ENCODE measurements at regions not wholly inside any gene's neighbourhood (a gene's known extent, or its start where the extent isn't known, plus 50 kb on each side); places are given as distances from the start of the nearest gene placed in this dataset.

DNA sequence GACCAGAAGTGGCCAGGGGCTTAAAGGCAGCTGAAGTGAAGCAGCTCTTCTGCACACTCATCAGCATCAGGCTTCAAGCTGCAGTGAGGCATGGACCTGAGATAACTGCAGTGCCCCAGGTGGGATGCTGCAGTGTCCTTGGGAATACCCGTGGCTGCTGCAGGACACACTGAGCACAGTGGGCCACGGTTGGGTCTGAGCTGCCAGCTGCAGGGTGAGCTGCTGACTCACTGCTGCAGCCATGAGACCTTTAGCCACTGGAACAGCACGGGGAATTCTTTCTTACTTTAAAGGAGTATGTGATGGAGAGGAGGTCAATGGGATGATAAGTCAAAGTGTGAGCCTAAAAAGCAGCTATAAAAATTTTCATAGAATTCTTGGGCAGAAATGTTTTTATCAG lies 102.1 kb downstream of the XCL2 start:
- Histone ChIP-seq H3K36me3 (ENCODE audit: low read depth) (no peaks in the 10 kb centered on the region), H3K4me3 (no peak overlapping the region), H3K9me2 (ENCODE audit: insufficient read depth) (no peaks in the 10 kb centered on the region), H3K27ac (no peak overlapping the region), H3K9me3 (ENCODE audit: insufficient read depth, low read depth) (no peaks in the 10 kb centered on the region), H3F3A (ENCODE audit: insufficient read depth, low read depth) (no peaks in the 10 kb centered on the region), H3K79me2 (ENCODE audit: low read depth) (no peaks in the 10 kb centered on the region), H3K27me3 (ENCODE audit: insufficient read depth, low read depth) (no peaks in the 10 kb centered on the region), H4K20me1 (ENCODE audit: insufficient read depth) (no peaks in the 10 kb centered on the region), H3K4me2 (no peak overlapping the region), H3K4me1 (replicated peaks; ENCODE audit: insufficient read depth) (no peaks in the 10 kb centered on the region; the same call in 1 of the 2 replicates), H2AFZ (no peak overlapping the region)
- DNase-seq = no peak
- intact Hi-C loops (cut with micrococcal nuclease; ENCODE audit: unreplicated experiment) = loop anchor here (5.0 kb wide), 1 partner anchor 131 kb away; no protein-coding TSS in a partner anchor
- CTCF ChIA-PET = no interaction called here
- TF ChIP-seq, protein P1, sequence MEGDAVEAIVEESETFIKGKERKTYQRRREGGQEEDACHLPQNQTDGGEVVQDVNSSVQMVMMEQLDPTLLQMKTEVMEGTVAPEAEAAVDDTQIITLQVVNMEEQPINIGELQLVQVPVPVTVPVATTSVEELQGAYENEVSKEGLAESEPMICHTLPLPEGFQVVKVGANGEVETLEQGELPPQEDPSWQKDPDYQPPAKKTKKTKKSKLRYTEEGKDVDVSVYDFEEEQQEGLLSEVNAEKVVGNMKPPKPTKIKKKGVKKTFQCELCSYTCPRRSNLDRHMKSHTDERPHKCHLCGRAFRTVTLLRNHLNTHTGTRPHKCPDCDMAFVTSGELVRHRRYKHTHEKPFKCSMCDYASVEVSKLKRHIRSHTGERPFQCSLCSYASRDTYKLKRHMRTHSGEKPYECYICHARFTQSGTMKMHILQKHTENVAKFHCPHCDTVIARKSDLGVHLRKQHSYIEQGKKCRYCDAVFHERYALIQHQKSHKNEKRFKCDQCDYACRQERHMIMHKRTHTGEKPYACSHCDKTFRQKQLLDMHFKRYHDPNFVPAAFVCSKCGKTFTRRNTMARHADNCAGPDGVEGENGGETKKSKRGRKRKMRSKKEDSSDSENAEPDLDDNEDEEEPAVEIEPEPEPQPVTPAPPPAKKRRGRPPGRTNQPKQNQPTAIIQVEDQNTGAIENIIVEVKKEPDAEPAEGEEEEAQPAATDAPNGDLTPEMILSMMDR (conservative IDR thresholded peaks at IDR 0.05) = no peak
- TF ChIP-seq EZH2 (IDR thresholded peaks at IDR 0.05; ENCODE audit: low read depth) = no peak
- BruUV-seq (replicated peaks) = no TSS peak
- POLR2A ChIA-PET (ENCODE audit: unreplicated experiment) = interaction anchor here (0.5 kb wide), 1 partner anchor 1268 kb away, joined by 3 read pairs; no protein-coding TSS in a partner anchor

DNA sequence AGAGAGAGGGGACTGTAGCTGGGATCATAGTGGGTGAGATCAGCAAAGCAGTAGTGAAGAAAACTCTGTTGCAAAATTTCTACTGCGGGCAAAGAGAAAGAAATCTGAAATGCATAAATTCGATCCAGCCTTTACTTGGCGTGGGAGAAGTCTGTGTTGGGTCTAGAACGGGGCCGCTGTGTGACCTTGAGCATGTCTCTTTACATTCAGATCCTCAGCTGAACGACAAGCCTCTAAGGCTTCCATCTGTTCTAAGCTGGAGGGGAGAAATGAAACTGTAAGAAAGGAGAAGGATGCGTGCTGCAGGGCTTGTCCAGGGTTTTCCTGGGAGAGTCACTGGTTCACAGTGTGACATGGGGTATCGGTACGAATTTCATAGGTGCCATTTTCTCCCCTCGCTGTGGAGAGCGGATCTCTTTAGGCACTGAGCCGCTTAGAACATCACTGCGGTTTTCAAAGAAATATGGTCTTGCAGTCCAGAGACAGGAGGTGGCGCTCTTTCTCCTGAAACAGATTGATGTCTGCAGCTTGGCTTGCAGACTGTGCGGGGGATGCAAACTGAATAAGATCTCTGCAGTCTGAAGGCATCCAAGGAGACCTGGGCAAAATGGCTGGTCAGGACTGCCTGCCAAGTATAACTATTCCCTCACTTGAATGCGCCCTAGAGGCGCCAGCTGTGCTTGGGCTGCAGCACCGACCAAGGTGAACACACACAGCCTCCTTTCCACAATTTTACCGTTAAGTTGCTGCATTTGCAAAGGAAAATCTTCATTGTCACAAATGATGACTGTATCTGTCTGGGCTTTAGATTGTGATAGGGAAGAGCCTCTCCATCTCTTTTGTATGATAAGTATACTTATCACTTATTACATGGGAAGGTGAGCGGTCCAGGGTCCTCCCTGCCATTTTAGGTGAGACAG lies 104.1 kb downstream of the XCL2 start:
- Histone ChIP-seq H3F3A (ENCODE audit: insufficient read depth, low read depth) (no peaks in the 10 kb centered on the region), H3K27ac (no peak overlapping the region), H3K4me1 (replicated peaks; ENCODE audit: insufficient read depth) (no peaks in the 10 kb centered on the region; the same call in 1 of the 2 replicates), H3K79me2 (ENCODE audit: low read depth) (no peaks in the 10 kb centered on the region), H3K36me3 (ENCODE audit: low read depth) (no peaks in the 10 kb centered on the region), H3K9me2 (ENCODE audit: insufficient read depth) (no peaks in the 10 kb centered on the region), H4K20me1 (ENCODE audit: insufficient read depth) (no peaks in the 10 kb centered on the region), H3K4me3 (peak overlapping the region; percentile 35; the same call in 1 of the 2 replicates), H3K4me2 (peak overlapping the region; percentile 70), H3K27me3 (ENCODE audit: insufficient read depth, low read depth) (no peaks in the 10 kb centered on the region), H3K9me3 (ENCODE audit: insufficient read depth, low read depth) (no peaks in the 10 kb centered on the region), H2AFZ (peak overlapping the region; percentile 56)
- TF ChIP-seq, protein P1 (conservative IDR thresholded peaks at IDR 0.05) = peak; percentile 85
- TF ChIP-seq EZH2 (IDR thresholded peaks at IDR 0.05; ENCODE audit: low read depth) = no peak
- BruUV-seq (replicated peaks) = no TSS peak
- DNase-seq = peak; percentile 59 to 67
- POLR2A ChIA-PET (ENCODE audit: unreplicated experiment) = no interaction called here
- CTCF ChIA-PET = interaction anchor here (0.7 to 1.8 kb wide), 5 partner anchors 13 to 909 kb away, joined by 3 to 8 read pairs (median 4); no protein-coding TSS in a partner anchor
- intact Hi-C loops (cut with micrococcal nuclease; ENCODE audit: unreplicated experiment) = loop anchor here (1.0 to 5.0 kb wide), 4 partner anchors 97 to 909 kb away; no protein-coding TSS in a partner anchor

DNA sequence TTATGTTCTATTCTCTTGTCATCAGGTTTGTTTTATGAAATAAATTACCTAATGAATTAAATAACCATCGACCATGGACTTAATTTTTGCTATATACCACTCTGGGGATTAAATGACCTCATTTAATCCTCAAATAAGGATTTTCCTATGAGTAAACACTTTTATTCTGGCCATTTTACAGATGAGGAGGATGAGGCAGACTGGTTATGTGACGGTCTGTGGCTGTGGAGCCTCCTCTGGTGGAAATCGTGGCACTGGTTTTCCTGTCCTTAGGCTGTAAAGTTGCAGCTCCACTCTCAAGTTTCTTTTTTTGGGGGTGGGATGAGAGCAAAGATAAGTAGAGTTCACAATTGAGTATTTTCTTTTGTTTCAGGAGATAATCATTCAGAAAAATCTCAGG lies 105.2 kb downstream of the XCL2 start:
- Histone ChIP-seq H2AFZ (no peak overlapping the region), H3K9me3 (ENCODE audit: insufficient read depth, low read depth) (no peaks in the 10 kb centered on the region), H3K9me2 (ENCODE audit: insufficient read depth) (no peaks in the 10 kb centered on the region), H4K20me1 (ENCODE audit: insufficient read depth) (no peaks in the 10 kb centered on the region), H3K27ac (no peak overlapping the region), H3K4me2 (no peak overlapping the region), H3K27me3 (ENCODE audit: insufficient read depth, low read depth) (no peaks in the 10 kb centered on the region), H3K4me1 (replicated peaks; ENCODE audit: insufficient read depth) (no peaks in the 10 kb centered on the region; the same call in 1 of the 2 replicates), H3K36me3 (ENCODE audit: low read depth) (no peaks in the 10 kb centered on the region), H3K79me2 (ENCODE audit: low read depth) (no peaks in the 10 kb centered on the region), H3F3A (ENCODE audit: insufficient read depth, low read depth) (no peaks in the 10 kb centered on the region), H3K4me3 (no peak overlapping the region)
- no peak for DNase-seq
- no peak for TF ChIP-seq EZH2 (IDR thresholded peaks at IDR 0.05; ENCODE audit: low read depth)
- TF ChIP-seq, protein P1 (conservative IDR thresholded peaks at IDR 0.05) = no peak
- intact Hi-C loops (cut with micrococcal nuclease; ENCODE audit: unreplicated experiment) = loop anchor here (2.0 to 5.0 kb wide), 2 partner anchors 96 to 201 kb away; no protein-coding TSS in a partner anchor
- no TSS peak for BruUV-seq (replicated peaks)
- ChIA-PET POLR2A (ENCODE audit: unreplicated experiment) (no interaction called here), CTCF (interaction anchor here (0.9 to 1.8 kb wide), 2 partner anchors 90 to 96 kb away, joined by 3 to 8 read pairs; no protein-coding TSS in a partner anchor)

Measured in PC-9 (cell line).